ENCODE measurements at regions not wholly inside any gene's neighbourhood (a gene's known extent, or its start where the extent isn't known, plus 50 kb on each side); places are given as distances from the start of the nearest gene placed in this dataset.

GRCh38 chr14:101475456-101476257 lies 85.6 kb upstream of the DIO3 start:
- no peak for DNase-seq
- no peak for TF ChIP-seq POLR2A (IDR thresholded peaks at IDR 0.05; ENCODE audit: low read length)
- no peak for TF ChIP-seq GATA1 (IDR thresholded peaks at IDR 0.05; ENCODE audit: low read depth, low read length)

- no peak for DNase-seq
- TF ChIP-seq GATA1 (IDR thresholded peaks at IDR 0.05; ENCODE audit: low read depth, low read length) = no peak
Measured at GRCh38 chr14:101476258-101476915, 84.9 kb upstream of the DIO3 start.

GRCh38 chr14:101476916-101477553 lies 84.3 kb upstream of the DIO3 start:
- DNase-seq = no peak
- TF ChIP-seq GATA1 (IDR thresholded peaks at IDR 0.05; ENCODE audit: low read depth, low read length) = no peak

DNA sequence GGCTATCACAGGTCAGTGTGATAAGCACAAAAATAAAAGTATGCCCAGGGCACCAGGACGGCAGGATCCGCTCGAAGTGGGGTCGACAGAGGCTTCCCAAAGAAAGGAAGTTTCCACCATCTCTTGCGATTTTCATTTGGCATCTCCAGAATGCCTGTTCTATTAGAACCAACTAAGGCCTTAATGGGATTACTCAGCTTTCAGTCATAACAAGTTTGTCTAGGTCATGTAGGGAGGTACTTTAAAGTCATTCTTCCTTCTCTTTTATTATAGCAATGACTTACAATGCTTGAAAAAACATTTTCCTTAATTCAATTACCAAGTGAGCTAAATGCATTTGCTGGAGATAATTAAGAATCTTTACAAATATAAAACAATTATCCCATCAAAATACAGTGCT lies 83.6 kb upstream of the DIO3 start:
- no peak for TF ChIP-seq GATA1 (IDR thresholded peaks at IDR 0.05; ENCODE audit: low read depth, low read length)
- no peak for TF ChIP-seq POLR2A (IDR thresholded peaks at IDR 0.05; ENCODE audit: low read length)
- DNase-seq = no peak

DNA sequence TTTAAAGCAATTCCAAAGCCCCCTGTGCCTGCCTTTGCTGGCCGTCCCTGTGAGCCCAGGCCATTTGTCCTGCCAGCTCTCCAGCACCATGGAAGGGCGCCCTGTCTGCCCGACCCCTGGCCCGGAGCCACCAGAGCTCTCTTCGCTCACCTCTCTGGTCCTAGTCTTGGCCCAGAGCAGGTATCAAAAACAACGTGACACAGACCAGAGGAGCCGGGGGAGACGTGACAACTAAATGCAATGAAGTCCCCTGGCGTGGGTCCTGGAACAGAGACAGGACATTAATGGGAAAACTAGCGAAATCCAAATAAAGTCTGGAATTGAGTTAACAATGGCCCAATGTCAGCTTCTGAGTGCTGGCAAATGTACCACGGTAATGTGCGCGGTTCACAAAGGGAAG lies 83.2 kb upstream of the DIO3 start:
- no peak for DNase-seq
- TF ChIP-seq GATA1 (IDR thresholded peaks at IDR 0.05; ENCODE audit: low read depth, low read length) (no peak), POLR2A (IDR thresholded peaks at IDR 0.05; ENCODE audit: low read length) (no peak)

- no peak for TF ChIP-seq POLR2A (IDR thresholded peaks at IDR 0.05; ENCODE audit: low read length)
- TF ChIP-seq GATA1 (IDR thresholded peaks at IDR 0.05; ENCODE audit: low read depth, low read length) = no peak
- no peak for DNase-seq
Measured at GRCh38 chr14:101478796-101479410, 82.4 kb upstream of the DIO3 start.

DNA sequence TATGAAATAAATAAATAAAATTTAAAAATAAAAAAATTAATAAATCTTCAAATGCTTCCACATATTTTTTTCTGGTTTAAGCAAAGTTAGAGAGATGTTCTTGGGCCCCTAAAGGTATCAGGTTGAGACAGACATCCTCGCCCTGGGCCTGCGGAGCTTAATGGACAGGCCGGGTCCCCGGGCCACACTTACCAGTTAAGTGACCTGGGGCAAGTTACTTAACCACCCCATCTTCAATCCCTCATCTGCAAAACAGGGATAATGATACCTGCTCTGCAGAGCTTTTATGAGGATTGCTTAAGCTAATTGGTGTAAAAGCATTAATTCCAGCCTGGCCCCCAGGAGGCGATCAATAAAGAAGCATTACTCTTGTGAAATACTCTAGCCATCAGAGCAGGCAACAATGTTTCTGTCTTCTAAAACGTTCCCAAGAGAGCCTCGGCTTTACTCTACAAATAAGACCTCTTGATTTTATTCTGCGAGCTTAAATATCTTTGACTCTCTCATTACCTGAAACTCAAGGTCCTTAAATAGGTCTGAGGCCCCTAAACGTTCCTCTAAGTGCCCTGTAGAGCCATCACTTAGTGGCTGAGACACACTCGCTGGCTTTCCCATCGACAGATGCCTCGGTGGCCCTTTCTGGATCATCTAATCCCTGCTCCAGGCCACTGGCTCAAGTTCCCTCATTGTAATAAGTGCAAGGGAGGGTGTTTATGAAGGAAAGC lies 81.1 kb upstream of the DIO3 start:
- DNase-seq = no peak
- TF ChIP-seq GATA1 (IDR thresholded peaks at IDR 0.05; ENCODE audit: low read depth, low read length) (no peak), POLR2A (IDR thresholded peaks at IDR 0.05; ENCODE audit: low read length) (no peak)

DNA sequence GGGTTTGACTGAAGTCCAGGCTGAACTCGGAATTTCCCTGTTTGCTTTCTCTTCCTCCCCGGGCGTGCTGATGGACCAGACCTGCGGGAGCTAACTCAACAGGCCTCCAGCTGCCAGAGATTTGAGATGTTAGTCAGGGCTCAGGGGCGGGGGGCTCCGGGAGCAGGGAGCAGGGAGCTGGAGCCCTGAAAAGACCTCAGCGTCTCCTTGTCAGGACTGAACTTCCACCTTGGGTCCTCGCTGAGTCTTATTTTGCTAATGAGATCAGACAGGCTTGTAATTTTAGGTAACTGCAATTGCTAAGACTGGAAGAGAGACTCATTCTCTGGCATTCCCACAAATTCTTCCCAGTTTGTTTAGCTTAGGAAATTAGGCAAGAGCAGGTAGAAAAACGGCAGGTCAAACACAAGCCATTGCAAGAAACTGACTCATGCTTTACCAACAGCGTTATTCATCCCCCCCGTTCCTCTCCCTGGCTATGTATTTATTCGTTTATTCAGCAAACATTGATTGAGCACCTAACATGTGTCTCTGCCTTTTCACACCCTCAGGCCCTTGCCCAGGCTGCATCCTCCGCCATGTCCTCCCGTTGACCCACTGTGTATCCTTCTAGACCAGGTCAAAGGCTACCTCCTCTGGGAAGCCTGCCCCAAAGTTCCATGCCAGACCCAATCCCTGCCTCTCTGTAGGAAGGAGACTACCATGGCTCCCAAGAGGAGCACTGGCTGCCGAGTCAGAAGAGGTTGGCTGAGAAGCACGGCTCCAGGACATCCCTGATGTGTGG lies 80.4 kb upstream of the DIO3 start:
- no peak for DNase-seq
- no peak for TF ChIP-seq POLR2A (IDR thresholded peaks at IDR 0.05; ENCODE audit: low read length)
- TF ChIP-seq GATA1 (IDR thresholded peaks at IDR 0.05; ENCODE audit: low read depth, low read length) = no peak

GRCh38 chr14:101481557-101481956 lies 79.7 kb upstream of the DIO3 start:
- no peak for DNase-seq
- TF ChIP-seq POLR2A (IDR thresholded peaks at IDR 0.05; ENCODE audit: low read length) (no peak), GATA1 (IDR thresholded peaks at IDR 0.05; ENCODE audit: low read depth, low read length) (no peak)

DNA sequence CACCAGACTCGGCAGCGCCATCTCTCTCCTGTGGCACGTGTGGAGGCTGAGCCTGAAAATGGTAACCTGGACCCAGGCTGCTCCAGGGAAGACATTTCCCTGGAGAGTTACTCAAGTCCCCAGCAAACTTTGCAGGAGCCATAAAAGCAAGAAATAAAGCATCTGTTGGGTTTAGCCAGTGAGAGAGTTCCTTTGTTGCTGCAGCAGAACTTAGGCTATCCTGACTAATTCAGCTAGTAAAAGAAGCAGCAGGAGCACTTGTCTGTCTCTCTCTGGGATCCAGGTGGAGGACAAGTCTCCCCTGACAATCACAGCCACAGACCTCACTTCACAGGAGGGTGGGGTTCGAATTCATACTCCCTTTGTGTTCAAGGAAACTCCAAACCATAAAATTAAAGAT lies 79.2 kb upstream of the DIO3 start:
- no peak for TF ChIP-seq GATA1 (IDR thresholded peaks at IDR 0.05; ENCODE audit: low read depth, low read length)
- no peak for TF ChIP-seq POLR2A (IDR thresholded peaks at IDR 0.05; ENCODE audit: low read length)
- DNase-seq = no peak

DNA sequence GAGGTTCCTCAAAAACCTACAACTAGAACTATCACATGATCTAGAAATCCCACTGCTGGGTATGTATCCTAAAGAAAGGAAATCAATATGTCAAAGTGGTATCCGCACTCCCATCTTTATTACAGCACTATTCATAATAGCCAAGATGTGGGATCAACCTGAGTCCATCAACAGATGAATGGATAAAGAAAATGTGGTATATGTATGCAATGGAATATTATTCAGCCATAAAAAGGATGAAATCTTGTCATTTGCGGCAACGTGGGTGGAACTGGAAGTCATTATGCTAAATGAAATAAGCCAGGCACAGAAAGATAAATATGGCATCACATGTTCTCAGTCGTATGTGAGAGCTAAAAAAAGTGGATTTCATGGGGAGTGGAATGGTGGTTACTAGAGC lies 77.5 kb upstream of the DIO3 start:
- DNase-seq = no peak
- TF ChIP-seq POLR2A (IDR thresholded peaks at IDR 0.05; ENCODE audit: low read length) (no peak), GATA1 (IDR thresholded peaks at IDR 0.05; ENCODE audit: low read depth, low read length) (no peak)

- no peak for DNase-seq
- TF ChIP-seq GATA1 (IDR thresholded peaks at IDR 0.05; ENCODE audit: low read depth, low read length) (no peak), POLR2A (IDR thresholded peaks at IDR 0.05; ENCODE audit: low read length) (no peak)
Measured at GRCh38 chr14:101489092-101489760, 72.1 kb upstream of the DIO3 start.

GRCh38 chr14:101490771-101491170 lies 70.5 kb upstream of the DIO3 start:
- TF ChIP-seq GATA1 (IDR thresholded peaks at IDR 0.05; ENCODE audit: low read depth, low read length) (no peak), POLR2A (IDR thresholded peaks at IDR 0.05; ENCODE audit: low read length) (no peak)
- no peak for DNase-seq
